ENCODE measurements at regions not wholly inside any gene's neighbourhood (a gene's known extent, or its start where the extent isn't known, plus 50 kb on each side); places are given as distances from the start of the nearest gene placed in this dataset.

DNA sequence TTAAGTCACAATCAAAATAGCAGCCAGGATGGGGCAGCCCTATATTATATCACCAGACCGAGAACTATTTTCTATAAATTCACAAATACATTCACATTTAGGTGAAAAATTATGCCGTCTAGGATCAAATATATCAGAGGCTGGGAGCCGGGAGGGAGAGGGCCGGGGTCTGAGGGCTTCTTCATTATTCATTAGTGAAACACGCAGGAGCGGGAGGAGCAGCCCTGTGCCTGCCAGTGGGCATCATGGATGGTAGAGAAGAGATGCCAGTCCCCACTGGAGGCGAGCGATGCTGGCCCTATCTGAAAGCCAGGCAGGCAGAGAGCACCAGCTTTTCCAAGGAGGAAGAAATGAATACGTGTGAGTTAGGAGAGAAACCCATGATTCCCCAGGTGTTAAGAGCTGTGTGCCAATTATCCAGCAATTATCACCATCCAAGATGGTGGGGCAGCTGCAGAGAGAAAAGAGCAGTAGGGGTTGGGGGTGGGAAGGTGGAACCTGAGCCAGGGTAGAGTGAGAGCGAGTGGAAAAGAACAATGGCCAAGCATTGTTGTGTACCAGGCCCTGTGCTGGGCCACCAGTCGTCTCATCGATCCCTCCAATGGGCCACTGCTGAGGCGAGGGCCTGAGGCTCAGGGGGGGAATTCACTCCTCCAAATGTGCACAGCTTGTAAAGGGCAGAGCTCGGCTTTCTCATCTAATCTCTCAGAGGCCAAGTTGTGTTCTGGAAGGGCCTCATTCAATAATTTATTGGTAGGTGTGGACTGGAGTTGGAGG, 261.3 kb upstream of the TLE3 start:
- no peak for TF ChIP-seq EP300 (IDR thresholded peaks at IDR 0.05; ENCODE audit: low read depth)
- TF ChIP-seq CTCF (IDR thresholded peaks at IDR 0.05): no peak
- TF ChIP-seq POLR2AphosphoS5 (IDR thresholded peaks at IDR 0.05): no peak

Measured in transverse colon (tissue), 4 donors.